Caco-2 (cell line): ENCODE measurements at regions not wholly inside any gene's neighbourhood (a gene's known extent, or its start where the extent isn't known, plus 50 kb on each side); places are given as distances from the start of the nearest gene placed in this dataset.

ENCODE experiments used
- BruUV-seq: library from RNA; stranded (reverse); fragments of 400-500 nt; replicated peaks from 2 replicates; lab custom pipeline; 2021; lab: Mats Ljungman, UMichigan
- CTCF ChIA-PET: fragments of 300-600 bp; sonication (Branson Sonifier 250); formaldehyde crosslinking; loops from one replicate; lab custom pipeline; 2022; ENCODE audit warnings: antibody characterized with exemption; lab: Charles Lee
- POLR2A ChIA-PET: fragments of 300-600 bp; sonication (Branson Sonifier 250); formaldehyde crosslinking; loops from one replicate; lab custom pipeline; 2022; ENCODE audit warnings: antibody characterized with exemption; lab: Charles Lee
- DNase-seq, 2 experiments: peaks; one replicate each; pipeline versions ENCODE4 v3.0.0 to v3.0.0-alpha.2; 2020 to 2022
- H3K27me3 ChIP-seq: replicated peaks from 2 replicates; pipeline ENCODE4 v1.6.0; 2011; ENCODE audit warnings: low read length; ENCODE audit not compliant: control insufficient read depth, insufficient read depth
- H3K36me3 ChIP-seq: 2 replicates; pipeline ENCODE4 v1.5.1; 2011; ENCODE audit warnings: low read length; ENCODE audit not compliant: control insufficient read depth, insufficient read depth
- H3K4me1 ChIP-seq: fragments of 250-450 bp; sonication (Bioruptor Pico); 2 replicates; pipeline ENCODE4 v1.5.1; 2020; ENCODE audit warnings: mild to moderate bottlenecking
- H3K4me3 ChIP-seq: 2 replicates; pipeline ENCODE4 v1.5.1; 2011; ENCODE audit warnings: low read depth, mild to moderate bottlenecking, control low read depth, low read length
- H3K9me3 ChIP-seq: fragments of 250-450 bp; sonication (Bioruptor Pico); 2 replicates; pipeline ENCODE4 v1.5.1; 2020; ENCODE audit warnings: mild to moderate bottlenecking, moderate library complexity
- H3K27ac Mint-ChIP-seq: one replicate; pipeline ENCODE4 v1.8.0; 2022; ENCODE audit warnings: mixed read lengths; ENCODE audit not compliant: unreplicated experiment
- H3K27me3 Mint-ChIP-seq: one replicate; pipeline ENCODE4 v1.8.0; 2022; ENCODE audit warnings: mixed read lengths; ENCODE audit not compliant: insufficient read depth, unreplicated experiment
- H3K36me3 Mint-ChIP-seq: one replicate; pipeline ENCODE4 v1.8.0; 2022; ENCODE audit warnings: mild to moderate bottlenecking, mixed read lengths; ENCODE audit not compliant: insufficient read depth, unreplicated experiment
- H3K4me1 Mint-ChIP-seq: one replicate; pipeline ENCODE4 v1.8.0; 2022; ENCODE audit warnings: low read depth, mixed read lengths; ENCODE audit not compliant: unreplicated experiment
- H3K4me3 Mint-ChIP-seq: one replicate; pipeline ENCODE4 v1.8.0; 2022; ENCODE audit warnings: mild to moderate bottlenecking, moderate library complexity, mixed read lengths; ENCODE audit not compliant: unreplicated experiment
- H3K9me3 Mint-ChIP-seq: one replicate; pipeline ENCODE4 v1.8.0; 2022; ENCODE audit warnings: mixed read lengths; ENCODE audit not compliant: unreplicated experiment
- CTCF ChIP-seq, 2 experiments: fragments of 200-600 bp in 1 of 2; IDR thresholded peaks; 1 replicate in 1 of 2; 2 replicates in 1 of 2; pipeline versions ENCODE4 v1.5.1 to v1.8.0; 2011 to 2022; ENCODE audit warnings: antibody characterized with exemption in 1 of 2, control low read depth in 1 of 2, inconsistent platforms in 1 of 2, low read depth in 1 of 2, low read length in 1 of 2, mild to moderate bottlenecking in 1 of 2, moderate library complexity in 1 of 2; ENCODE audit not compliant: insufficient read depth in 1 of 2, severe bottlenecking in 1 of 2, unreplicated experiment in 1 of 2
- intact Hi-C: fragments of 100-400 bp; cut with micrococcal nuclease; formaldehyde crosslinking; loops from one replicate; pipeline ENCODE4 v1.10.0; 2022; ENCODE audit not compliant: unreplicated experiment

- Mint-ChIP-seq H3K27ac (no peak overlapping the region), H3K4me3 (no peak overlapping the region), H3K27me3 (no peaks in the 10 kb centered on the region), H3K36me3 (no peaks in the 10 kb centered on the region), H3K9me3 (peaks cover 24% of the 10 kb centered on the region), H3K4me1 (no peaks in the 10 kb centered on the region)
- no peak for DNase-seq
- intact Hi-C loops = no loop called here
- POLR2A ChIA-PET = no interaction called here
- TF ChIP-seq CTCF (IDR thresholded peaks at IDR 0.05; ENCODE audit: insufficient read depth in 1 of 2, low read depth in 1 of 2, low read length in 1 of 2, severe bottlenecking in 1 of 2, unreplicated experiment in 1 of 2) = no peak
- CTCF ChIA-PET = no interaction called here
- Histone ChIP-seq H3K27me3 (no peaks in the 10 kb centered on the region), H3K4me3 (no peak overlapping the region), H3K9me3 (no peaks in the 10 kb centered on the region), H3K4me1 (0 out of 2 replicates have a peak, but pooled peaks cover 4% of the 10 kb centered on the region), H3K36me3 (no peaks in the 10 kb centered on the region)
- BruUV-seq = no TSS peak
These were observed 97.9 kb downstream of the GC start for GRCh38 chr4:71685975-71686374.

GRCh38 chr4:71683309-71683708 lies 100.6 kb downstream of the GC start:
- ChIA-PET CTCF (no interaction called here), POLR2A (no interaction called here)
- Histone ChIP-seq H3K27me3 (no peaks in the 10 kb centered on the region), H3K4me1 (0 out of 2 replicates have a peak, but pooled peaks cover 4% of the 10 kb centered on the region), H3K4me3 (no peak overlapping the region), H3K36me3 (no peaks in the 10 kb centered on the region), H3K9me3 (no peaks in the 10 kb centered on the region)
- no peaks in the 10 kb centered on the region for H3K4me1 Mint-ChIP-seq
- intact Hi-C loops = no loop called here
- no peak for TF ChIP-seq CTCF (IDR thresholded peaks at IDR 0.05; ENCODE audit: insufficient read depth in 1 of 2, low read depth in 1 of 2, low read length in 1 of 2, severe bottlenecking in 1 of 2, unreplicated experiment in 1 of 2)
- H3K9me3 Mint-ChIP-seq = peaks cover 8% of the 10 kb centered on the region
- no peaks in the 10 kb centered on the region for H3K36me3 Mint-ChIP-seq
- no peak overlapping the region for H3K27ac Mint-ChIP-seq
- BruUV-seq = no TSS peak
- no peak for DNase-seq
- no peaks in the 10 kb centered on the region for H3K27me3 Mint-ChIP-seq
- no peak overlapping the region for H3K4me3 Mint-ChIP-seq

- H3K4me1 ChIP-seq = no peaks in the 10 kb centered on the region
- H3K36me3 ChIP-seq = no peaks in the 10 kb centered on the region
- POLR2A ChIA-PET = no interaction called here
- Mint-ChIP-seq H3K4me1 (no peaks in the 10 kb centered on the region), H3K27me3 (no peaks in the 10 kb centered on the region), H3K36me3 (no peaks in the 10 kb centered on the region), H3K27ac (no peak overlapping the region), H3K4me3 (no peak overlapping the region), H3K9me3 (no peaks in the 10 kb centered on the region)
- H3K27me3 ChIP-seq = no peaks in the 10 kb centered on the region
- no peaks in the 10 kb centered on the region for H3K9me3 ChIP-seq
- no peak overlapping the region for H3K4me3 ChIP-seq
- TF ChIP-seq CTCF (IDR thresholded peaks at IDR 0.05; ENCODE audit: insufficient read depth in 1 of 2, low read depth in 1 of 2, low read length in 1 of 2, severe bottlenecking in 1 of 2, unreplicated experiment in 1 of 2) = no peak
- BruUV-seq = no TSS peak
- no peak for DNase-seq
- CTCF ChIA-PET = no interaction called here
- intact Hi-C loops = no loop called here
These were observed 103.2 kb downstream of the GC start for GRCh38 chr4:71680706-71681105.
